Activated naive CD8-positive, alpha-beta T cell (primary cell): ENCODE measurements at regions not wholly inside any gene's neighbourhood (a gene's known extent, or its start where the extent isn't known, plus 50 kb on each side); places are given as distances from the start of the nearest gene placed in this dataset.
A peak's percentile ranks its signal among the peaks of the same experiment; 100 is the strongest.

Experiments
- H3K27ac Mint-ChIP-seq: one replicate; pipeline ENCODE4 v1.8.0; 2021; ENCODE audit warnings: mixed read lengths
- H3K27me3 Mint-ChIP-seq: one replicate; pipeline ENCODE4 v1.8.0; 2021; ENCODE audit warnings: mixed read lengths
- H3K36me3 Mint-ChIP-seq: one replicate; pipeline ENCODE4 v1.8.0; 2021; ENCODE audit warnings: mixed read lengths
- H3K4me1 Mint-ChIP-seq: one replicate; pipeline ENCODE4 v1.8.0; 2021; ENCODE audit warnings: low read depth, mixed read lengths
- H3K4me3 Mint-ChIP-seq: one replicate; pipeline ENCODE4 v1.8.0; 2021; ENCODE audit warnings: mild to moderate bottlenecking, mixed read lengths
- H3K9me3 Mint-ChIP-seq: one replicate; pipeline ENCODE4 v1.8.0; 2021; ENCODE audit warnings: low read depth, mixed read lengths

- Mint-ChIP-seq H3K4me3 (no peak overlapping the region), H3K36me3 (peaks cover 7% of the 10 kb centered on the region), H3K4me1 (peaks cover 50% of the 10 kb centered on the region), H3K9me3 (no peaks in the 10 kb centered on the region), H3K27ac (no peak overlapping the region), H3K27me3 (no peaks in the 10 kb centered on the region)
Measured at GRCh38 chr19:34305221-34306083, 51.1 kb downstream of the GARRE1 start.

- Mint-ChIP-seq H3K27me3 (no peaks in the 10 kb centered on the region), H3K4me3 (no peak overlapping the region), H3K4me1 (peaks cover 56% of the 10 kb centered on the region), H3K9me3 (no peaks in the 10 kb centered on the region), H3K27ac (no peak overlapping the region), H3K36me3 (peaks cover 5% of the 10 kb centered on the region)
Measured at GRCh38 chr19:34306213-34306661, 51.9 kb downstream of the GARRE1 start.

DNA sequence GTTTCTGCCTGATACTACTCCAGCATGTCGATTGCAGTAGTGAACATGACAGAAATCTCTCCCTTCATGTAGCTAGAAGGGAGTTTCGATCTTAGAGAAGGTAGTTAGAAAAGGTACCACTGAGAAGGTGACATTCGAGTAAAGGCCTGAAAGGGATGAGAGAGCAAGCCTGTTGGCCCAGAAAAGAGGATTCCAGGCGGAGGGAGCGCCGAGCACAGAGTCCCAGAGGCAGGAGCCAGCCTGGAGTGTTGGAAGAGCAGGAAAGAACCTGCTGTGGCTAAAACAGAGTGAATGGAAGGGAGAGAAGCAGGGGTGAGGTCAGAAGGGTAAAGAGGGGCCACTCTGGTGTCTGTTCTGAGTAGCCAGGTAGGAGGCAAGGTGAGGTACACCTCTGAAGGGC is 52.5 kb downstream of the GARRE1 start:
- H3K27me3 Mint-ChIP-seq = no peaks in the 10 kb centered on the region
- peaks cover 5% of the 10 kb centered on the region for H3K36me3 Mint-ChIP-seq
- no peaks in the 10 kb centered on the region for H3K9me3 Mint-ChIP-seq
- H3K27ac Mint-ChIP-seq = peak overlapping the region; percentile 82
- H3K4me3 Mint-ChIP-seq = peak overlapping the region; percentile 13
- H3K4me1 Mint-ChIP-seq = peaks cover 59% of the 10 kb centered on the region

GRCh38 chr19:34308381-34309367 is 54.3 kb downstream of the GARRE1 start:
- Mint-ChIP-seq H3K4me3 (peak overlapping the region; percentile 54), H3K9me3 (no peaks in the 10 kb centered on the region), H3K27ac (peak overlapping the region; percentile 86)

GRCh38 chr19:34309368-34310138 is 55.2 kb downstream of the GARRE1 start:
- peak overlapping the region; percentile 86 for H3K27ac Mint-ChIP-seq
- peaks cover 5% of the 10 kb centered on the region for H3K36me3 Mint-ChIP-seq
- H3K4me3 Mint-ChIP-seq = peak overlapping the region; percentile 54
- H3K27me3 Mint-ChIP-seq = no peaks in the 10 kb centered on the region
- H3K4me1 Mint-ChIP-seq = peaks cover 66% of the 10 kb centered on the region
- H3K9me3 Mint-ChIP-seq = no peaks in the 10 kb centered on the region

More at GRCh38 chr19:34308381-34309367, 54.3 kb downstream of the GARRE1 start:
- H3K27me3 Mint-ChIP-seq = no peaks in the 10 kb centered on the region
- peaks cover 5% of the 10 kb centered on the region for H3K36me3 Mint-ChIP-seq
- H3K4me1 Mint-ChIP-seq = peaks cover 65% of the 10 kb centered on the region

DNA sequence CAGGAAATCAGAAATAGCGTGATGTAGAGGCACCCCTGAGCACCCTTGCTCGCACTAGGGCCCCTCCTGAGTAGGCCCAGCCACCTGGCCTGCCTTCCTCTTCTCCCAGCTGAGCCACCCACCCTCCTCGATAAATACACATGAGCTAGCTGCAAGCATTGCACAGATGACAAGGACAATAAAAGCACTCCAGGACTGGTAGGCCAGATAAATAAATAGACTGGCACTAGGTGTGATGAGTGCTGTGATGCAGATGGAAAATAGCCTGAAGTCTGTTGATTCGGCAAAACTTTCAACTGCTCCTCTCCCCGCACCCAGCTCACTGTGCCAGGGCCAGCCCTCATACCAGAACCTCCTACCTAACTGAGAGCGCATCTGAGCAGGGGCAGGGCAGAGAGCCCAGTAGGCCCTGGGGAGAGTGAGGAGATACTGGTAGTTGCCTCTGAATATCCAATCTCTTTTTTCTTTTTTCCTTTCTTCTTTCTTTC is 54.5 kb upstream of the GPI start:
- Mint-ChIP-seq H3K27me3 (no peaks in the 10 kb centered on the region), H3K9me3 (no peaks in the 10 kb centered on the region), H3K27ac (peak overlapping the region; percentile 86), H3K4me3 (peak overlapping the region; percentile 21), H3K4me1 (peaks cover 69% of the 10 kb centered on the region), H3K36me3 (peaks cover 5% of the 10 kb centered on the region)

DNA sequence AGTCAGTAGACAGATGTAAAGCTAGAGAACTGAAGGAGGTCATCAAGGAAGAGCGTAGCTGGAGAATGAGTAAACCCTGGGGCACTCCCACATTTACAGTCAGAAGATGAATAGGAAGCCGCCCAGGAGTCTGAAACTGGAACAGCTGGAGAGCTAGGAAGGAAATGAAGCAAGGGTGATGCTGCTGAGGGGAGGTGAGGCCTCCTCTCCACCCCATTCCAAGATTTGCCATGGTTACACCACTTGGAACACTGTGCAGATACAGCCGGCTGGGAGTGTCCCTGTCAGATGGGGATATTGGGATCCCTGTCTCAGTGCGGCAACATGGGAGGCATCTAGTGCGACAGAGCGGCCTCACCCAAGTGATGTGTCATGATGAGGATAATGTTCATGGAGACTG is 51.8 kb upstream of the GPI start:
- H3K4me3 Mint-ChIP-seq = no peak overlapping the region
- H3K27ac Mint-ChIP-seq = no peak overlapping the region
- no peaks in the 10 kb centered on the region for H3K9me3 Mint-ChIP-seq
- H3K36me3 Mint-ChIP-seq = peaks cover 2% of the 10 kb centered on the region
- peaks cover 75% of the 10 kb centered on the region for H3K4me1 Mint-ChIP-seq
- H3K27me3 Mint-ChIP-seq = no peaks in the 10 kb centered on the region

GRCh38 chr19:34314437-34315313 is 50.3 kb upstream of the GPI start:
- H3K9me3 Mint-ChIP-seq = no peaks in the 10 kb centered on the region

More at GRCh38 chr19:34314437-34315313, 50.3 kb upstream of the GPI start:
- Mint-ChIP-seq H3K36me3 (peaks cover 2% of the 10 kb centered on the region), H3K4me3 (no peak overlapping the region), H3K4me1 (peaks cover 73% of the 10 kb centered on the region), H3K27ac (no peak overlapping the region), H3K27me3 (no peaks in the 10 kb centered on the region)
